ENCODE measurements at regions not wholly inside any gene's neighbourhood (a gene's known extent, or its start where the extent isn't known, plus 50 kb on each side); places are given as distances from the start of the nearest gene placed in this dataset.

DNA sequence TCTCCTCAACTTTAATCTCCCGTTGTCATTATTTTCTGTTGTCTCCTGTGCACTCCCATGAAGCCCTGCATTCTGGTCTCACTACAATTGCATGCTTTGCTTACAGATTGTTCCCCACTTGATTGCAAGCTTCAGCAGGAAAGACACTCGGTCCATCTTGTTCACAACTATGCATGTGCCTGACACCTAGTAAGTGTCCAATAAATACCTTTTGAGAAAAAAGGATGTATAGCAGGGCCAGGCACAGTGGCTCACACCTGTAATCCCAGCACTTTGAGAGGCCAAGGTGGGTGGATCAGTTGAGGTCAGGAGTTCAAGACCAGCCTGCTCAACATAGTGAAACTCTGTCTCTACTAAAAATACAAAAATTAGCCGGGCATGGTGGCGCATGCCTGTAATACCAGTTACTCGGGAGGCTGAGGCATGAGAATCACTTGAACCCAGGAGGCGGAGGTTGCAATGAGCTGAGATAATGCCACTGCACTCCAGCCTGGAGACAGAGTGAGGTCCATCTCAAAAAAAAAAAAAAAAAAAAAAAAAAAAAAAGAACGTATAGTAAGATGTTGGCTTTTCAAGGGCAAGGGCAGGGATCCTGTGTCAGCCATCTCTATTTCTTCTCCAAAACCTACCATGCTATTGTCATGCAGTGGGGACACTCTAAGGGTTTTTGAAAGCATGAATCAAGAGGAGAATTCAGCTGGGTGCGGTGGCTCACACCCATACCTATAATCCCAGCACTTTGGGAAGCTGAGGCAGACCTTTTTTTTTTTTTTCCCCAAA, 338.3 kb downstream of the MYCN start:
- TF ChIP-seq, protein P1, sequence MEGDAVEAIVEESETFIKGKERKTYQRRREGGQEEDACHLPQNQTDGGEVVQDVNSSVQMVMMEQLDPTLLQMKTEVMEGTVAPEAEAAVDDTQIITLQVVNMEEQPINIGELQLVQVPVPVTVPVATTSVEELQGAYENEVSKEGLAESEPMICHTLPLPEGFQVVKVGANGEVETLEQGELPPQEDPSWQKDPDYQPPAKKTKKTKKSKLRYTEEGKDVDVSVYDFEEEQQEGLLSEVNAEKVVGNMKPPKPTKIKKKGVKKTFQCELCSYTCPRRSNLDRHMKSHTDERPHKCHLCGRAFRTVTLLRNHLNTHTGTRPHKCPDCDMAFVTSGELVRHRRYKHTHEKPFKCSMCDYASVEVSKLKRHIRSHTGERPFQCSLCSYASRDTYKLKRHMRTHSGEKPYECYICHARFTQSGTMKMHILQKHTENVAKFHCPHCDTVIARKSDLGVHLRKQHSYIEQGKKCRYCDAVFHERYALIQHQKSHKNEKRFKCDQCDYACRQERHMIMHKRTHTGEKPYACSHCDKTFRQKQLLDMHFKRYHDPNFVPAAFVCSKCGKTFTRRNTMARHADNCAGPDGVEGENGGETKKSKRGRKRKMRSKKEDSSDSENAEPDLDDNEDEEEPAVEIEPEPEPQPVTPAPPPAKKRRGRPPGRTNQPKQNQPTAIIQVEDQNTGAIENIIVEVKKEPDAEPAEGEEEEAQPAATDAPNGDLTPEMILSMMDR (conservative IDR thresholded peaks at IDR 0.05; ENCODE audit: low read length), result no peak
- TF ChIP-seq EZH2phosphoT487 (IDR thresholded peaks at IDR 0.05; ENCODE audit: borderline replicate concordance), result no peak
